Adrenal gland (tissue), 5 donors: ENCODE measurements at regions not wholly inside any gene's neighbourhood (a gene's known extent, or its start where the extent isn't known, plus 50 kb on each side); places are given as distances from the start of the nearest gene placed in this dataset.

Experiments
- CTCF ChIP-seq, 6 experiments: fragments of 450-650 bp in 4 of 6; fragments of 200-600 bp in 2 of 6; sonication (generic) in 1 of 6; IDR thresholded peaks; 1 replicate in 5 of 6; 2 replicates in 1 of 6; pipeline versions ENCODE4 v1.5.1 to v1.8.0; 2016 to 2021; ENCODE audit warnings: antibody characterized with exemption in 6 of 6, mild to moderate bottlenecking in 2 of 6, moderate library complexity in 1 of 6
- POLR2A ChIP-seq, 2 donors: fragments of 450-650 bp; IDR thresholded peaks; one replicate each; pipeline ENCODE4 v1.6.1; 2017; ENCODE audit warnings: antibody characterized with exemption in 2 of 2, mild to moderate bottlenecking in 2 of 2, moderate library complexity in 1 of 2
- donor health status: DM: no; HTN: no; CAD: no.

- no peak for TF ChIP-seq CTCF (IDR thresholded peaks at IDR 0.05)
- TF ChIP-seq POLR2A (IDR thresholded peaks at IDR 0.05) = no peak
Measured at GRCh38 chr18:70461323-70462077, 172.7 kb downstream of the SOCS6 start.
